ENCODE measurements at regions not wholly inside any gene's neighbourhood (a gene's known extent, or its start where the extent isn't known, plus 50 kb on each side); places are given as distances from the start of the nearest gene placed in this dataset.

DNA sequence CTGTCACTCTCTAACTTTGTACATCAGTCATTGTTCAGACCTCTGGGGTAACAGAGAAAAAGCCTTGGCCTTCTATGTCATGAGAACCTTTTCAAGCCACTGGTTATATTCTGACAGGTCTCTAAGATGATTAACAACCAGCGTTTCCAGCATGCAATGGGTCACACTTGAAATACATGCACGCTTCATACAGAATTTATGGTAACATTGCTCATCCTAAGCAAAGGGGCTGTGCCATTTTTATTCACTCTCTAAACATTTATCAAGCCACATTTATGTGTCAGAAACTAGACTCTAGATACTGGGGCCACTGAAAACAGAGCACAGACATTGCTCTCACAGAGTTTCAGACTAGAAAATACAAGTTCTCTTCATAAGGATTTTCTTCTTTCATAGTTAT is 501.4 kb upstream of the DAB1 start:
- DNase-seq (ENCODE audit: low read depth, low spot score) = no peak

DNA sequence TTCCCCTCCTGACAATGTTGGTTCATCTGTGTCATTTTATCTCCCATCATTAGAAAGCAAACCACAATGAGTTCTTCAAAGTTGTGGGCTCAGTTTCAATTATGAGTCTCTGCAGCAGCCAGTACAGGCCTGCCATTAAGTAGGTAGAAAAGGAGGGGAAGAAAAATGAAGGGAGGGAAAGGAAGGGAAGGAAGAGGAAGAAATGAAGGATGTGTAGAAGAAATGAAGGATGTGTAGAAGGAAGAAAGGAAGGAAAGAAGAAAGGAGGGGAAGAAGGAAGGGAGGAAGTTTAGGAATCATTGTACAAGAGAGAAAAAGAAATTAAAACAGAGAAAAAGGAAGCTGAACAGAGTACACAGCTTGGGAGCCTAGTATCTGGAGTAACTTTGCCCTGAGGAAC is 498.3 kb upstream of the DAB1 start:
- no peak overlapping the region for H3K4me3 ChIP-seq (ENCODE audit: low read length)
- DNase-seq (ENCODE audit: low read depth, low spot score) = no peak

More for the DNA sequence above, 501.4 kb upstream of the DAB1 start:
- no peak overlapping the region for H3K4me3 ChIP-seq (ENCODE audit: low read length)

DNA sequence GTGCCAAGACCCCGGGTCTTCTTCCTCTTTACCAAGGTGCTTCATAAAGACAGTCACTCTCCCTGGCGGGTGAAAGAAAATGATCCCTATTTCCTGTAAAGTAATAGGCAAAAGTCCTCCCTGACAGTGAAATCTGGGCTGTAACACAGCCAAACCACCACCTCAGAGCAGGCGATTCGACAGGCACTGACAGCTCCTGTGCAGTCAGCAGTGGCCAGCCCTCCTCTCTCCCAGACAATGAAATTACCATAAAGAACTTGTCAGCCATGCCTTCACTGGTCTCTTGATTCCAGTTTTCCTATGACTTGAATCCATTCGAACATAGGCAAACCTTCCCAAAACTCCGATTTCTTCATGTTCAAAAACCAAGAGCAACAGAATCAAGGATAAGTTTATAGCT is 492.2 kb upstream of the DAB1 start:
- H3K4me3 ChIP-seq (ENCODE audit: low read length) = no peak overlapping the region
- no peak for DNase-seq (ENCODE audit: low read depth, low spot score)

DNA sequence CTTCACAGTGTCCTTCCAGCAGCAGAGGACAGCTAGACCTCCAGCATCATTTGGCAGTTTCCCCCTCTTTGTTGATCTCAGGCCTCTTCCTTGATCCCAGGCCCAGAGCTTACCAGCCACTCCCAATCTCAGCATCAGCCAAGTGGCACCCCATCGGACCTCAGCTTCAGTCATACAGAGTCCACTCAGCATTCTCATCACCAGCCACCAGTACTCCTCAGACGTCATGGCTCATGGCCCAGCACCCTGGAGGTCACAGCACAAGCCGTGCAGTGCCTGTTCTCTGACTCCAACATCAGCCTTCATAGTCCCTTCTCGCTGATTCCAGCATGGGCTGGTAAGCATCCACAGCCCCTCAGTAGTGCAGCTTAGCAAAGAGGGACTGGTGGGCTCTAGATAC is 487.6 kb upstream of the DAB1 start:
- H3K4me3 ChIP-seq (ENCODE audit: low read length) = no peak overlapping the region
- no peak for DNase-seq (ENCODE audit: low read depth, low spot score)

DNA sequence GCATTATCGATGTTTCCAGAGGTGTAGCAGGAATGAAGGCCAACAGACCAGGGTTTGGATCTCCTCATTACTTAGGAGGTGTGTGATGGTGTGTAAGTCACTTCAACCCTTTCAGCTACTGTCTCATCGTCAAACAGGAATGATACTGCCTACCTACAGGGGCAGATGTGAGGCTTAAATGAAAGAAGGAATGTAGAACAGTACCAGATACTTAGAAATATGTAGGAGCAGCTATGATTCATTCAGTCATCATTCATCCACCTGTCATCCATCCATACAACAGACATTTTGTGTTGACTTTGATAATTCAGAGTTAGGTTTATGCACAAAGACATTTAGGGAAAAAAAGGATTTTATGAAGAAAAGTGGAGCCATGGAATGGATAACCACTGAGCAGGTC is 486.9 kb upstream of the DAB1 start:
- no peak for DNase-seq (ENCODE audit: low read depth, low spot score)
- H3K4me3 ChIP-seq (ENCODE audit: low read length) = no peak overlapping the region

DNA sequence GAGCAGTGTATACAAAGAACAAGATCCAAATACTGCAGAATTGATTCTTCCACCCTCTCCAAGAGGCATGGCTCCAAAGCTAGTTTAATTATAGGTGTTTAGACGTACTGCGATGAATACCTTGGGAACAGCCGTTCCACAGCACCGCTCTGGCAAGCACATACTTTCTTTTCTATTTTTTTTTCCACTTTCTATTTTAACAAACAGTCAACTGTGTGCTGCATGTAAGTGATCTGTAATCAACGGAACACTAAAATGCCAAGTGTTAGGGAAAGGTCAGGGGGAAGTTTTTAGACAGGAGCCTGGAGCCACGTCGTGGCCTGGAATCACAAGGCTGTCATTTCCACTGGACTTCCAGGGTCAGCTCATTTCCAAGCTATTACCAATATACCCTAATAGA is 486.4 kb upstream of the DAB1 start:
- no peak overlapping the region for H3K4me3 ChIP-seq (ENCODE audit: low read length)
- no peak for DNase-seq (ENCODE audit: low read depth, low spot score)

DNA sequence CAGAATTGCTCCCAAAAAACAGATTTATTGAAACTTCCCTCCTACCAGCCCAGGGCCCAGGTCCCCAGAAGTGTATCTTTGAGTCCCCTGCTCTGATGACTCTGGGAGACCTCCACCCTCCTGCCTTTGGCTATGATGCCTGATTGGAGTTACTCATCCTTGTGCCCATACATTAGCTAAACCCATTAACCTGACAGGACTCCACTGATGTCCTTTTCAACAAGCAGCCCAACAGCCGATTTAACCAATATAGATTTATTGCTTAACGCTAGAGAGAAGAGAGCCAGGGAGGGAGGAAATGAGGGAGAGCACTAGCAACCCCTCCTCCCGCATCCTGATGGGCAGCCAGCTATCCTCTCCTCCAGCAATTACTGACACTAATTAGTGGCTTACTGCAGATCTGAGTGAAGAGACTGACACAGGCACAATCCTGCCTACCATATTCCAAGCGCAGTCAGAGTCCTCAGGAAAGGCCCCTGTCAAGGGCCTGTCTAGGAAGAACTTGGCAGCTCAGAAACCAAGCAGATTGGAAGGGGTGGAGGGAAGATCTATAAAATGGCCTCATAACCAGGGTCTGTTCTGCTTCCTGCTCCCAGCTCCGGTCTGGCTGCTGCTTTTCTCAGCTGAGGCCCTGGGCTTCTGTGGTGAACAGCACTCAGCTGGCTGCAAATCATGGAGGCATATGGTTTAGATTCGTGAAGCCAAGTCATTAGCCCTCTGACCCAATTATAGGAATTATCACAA is 484.5 kb upstream of the DAB1 start:
- DNase-seq (ENCODE audit: low read depth, low spot score) = no peak
- no peak overlapping the region for H3K4me3 ChIP-seq (ENCODE audit: low read length)

DNA sequence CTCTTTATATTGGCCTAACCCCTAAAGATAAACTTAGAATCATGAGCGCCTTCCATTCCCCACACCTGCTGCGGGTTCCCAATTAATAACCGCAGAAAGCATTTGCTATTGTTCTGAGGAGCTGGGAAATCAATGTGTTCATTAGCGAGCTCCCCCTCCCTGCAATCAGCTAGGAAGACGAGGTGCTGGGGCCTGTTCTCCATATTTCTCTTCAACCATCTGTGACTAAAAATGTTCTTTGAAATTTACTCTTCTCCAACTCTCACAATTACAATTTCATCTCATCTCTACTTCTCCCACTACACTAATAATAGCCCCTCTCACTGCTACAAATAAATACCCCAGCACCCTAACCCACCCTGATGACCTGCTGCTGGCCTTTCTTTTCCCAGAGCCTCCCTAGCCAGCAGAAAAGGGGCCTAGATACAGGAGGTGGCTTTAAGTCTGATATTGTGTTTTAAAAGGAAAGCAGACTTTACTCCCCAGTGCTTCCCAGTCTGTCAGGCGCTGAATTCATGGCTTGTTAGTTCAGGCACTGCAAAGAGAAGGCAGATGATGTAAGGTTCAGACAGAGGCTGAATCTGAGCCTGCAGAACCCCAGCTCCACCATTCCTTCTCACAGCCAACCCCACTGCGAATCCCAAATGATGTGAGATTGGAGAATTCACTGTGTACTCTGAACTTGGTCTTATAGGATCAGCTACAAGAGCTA is 477.5 kb upstream of the DAB1 start:
- DNase-seq (ENCODE audit: low read depth, low spot score) = no peak
- no peak overlapping the region for H3K4me3 ChIP-seq (ENCODE audit: low read length)

DNA sequence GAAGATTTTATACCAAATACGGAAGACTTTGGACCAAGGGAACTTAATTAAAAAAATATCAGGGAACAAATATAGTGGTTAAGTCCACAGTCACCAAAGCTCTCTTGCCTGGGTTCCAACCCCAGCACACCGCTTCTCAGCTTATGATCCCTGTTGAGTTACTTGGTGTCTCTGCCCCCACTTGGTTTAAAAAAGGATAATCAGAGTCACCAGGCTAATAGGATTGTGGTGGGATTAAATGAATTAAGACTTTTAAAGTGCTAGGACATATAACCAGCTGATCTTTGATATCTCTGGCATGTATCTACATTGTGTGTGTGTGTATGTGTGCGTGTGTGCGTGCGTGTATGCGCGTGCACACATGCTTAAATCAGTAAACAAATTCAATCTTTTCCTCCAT is 474.7 kb upstream of the DAB1 start:
- DNase-seq (ENCODE audit: low read depth, low spot score) = no peak
- no peak overlapping the region for H3K4me3 ChIP-seq (ENCODE audit: low read length)

DNA sequence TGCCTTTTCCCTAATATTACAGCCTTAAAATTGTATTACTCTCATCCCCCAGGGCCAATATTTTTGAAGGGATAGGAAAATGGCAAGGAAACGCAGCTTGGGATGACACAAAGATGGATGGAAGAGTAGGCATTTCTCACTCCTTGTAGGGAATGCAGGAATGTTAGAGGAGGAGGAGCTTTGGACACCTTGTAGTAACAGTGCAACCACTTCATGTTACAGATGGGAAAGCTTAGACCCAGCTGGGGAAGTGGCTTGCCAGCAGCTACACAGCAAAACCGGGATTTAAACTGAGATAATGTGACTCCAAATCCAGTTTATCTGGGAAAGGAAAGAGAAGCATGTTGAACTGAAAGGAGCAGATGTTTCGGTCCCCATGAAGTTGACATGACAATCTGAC is 473.7 kb upstream of the DAB1 start:
- no peak overlapping the region for H3K4me3 ChIP-seq (ENCODE audit: low read length)
- no peak for DNase-seq (ENCODE audit: low read depth, low spot score)

DNA sequence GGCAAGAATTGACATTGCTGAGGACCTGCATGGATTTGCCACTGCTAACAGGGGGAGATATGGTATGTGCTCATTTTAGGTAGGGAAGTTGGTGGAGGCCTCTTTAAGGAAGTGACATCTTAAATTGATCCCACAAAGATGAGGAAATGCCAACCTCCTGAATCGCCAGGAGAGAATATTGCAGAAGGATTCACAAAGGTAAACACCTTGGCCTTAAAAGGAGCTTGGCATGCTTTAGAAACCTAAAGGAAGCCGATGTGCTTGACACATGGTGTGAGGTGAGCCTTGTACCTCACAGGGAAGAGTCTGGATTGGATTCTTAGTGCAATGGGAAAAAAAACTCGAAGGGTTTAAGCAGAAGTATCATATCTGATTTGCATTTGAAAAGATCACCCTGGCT is 470.5 kb upstream of the DAB1 start:
- no peak overlapping the region for H3K4me3 ChIP-seq (ENCODE audit: low read length)
- DNase-seq (ENCODE audit: low read depth, low spot score) = no peak

DNA sequence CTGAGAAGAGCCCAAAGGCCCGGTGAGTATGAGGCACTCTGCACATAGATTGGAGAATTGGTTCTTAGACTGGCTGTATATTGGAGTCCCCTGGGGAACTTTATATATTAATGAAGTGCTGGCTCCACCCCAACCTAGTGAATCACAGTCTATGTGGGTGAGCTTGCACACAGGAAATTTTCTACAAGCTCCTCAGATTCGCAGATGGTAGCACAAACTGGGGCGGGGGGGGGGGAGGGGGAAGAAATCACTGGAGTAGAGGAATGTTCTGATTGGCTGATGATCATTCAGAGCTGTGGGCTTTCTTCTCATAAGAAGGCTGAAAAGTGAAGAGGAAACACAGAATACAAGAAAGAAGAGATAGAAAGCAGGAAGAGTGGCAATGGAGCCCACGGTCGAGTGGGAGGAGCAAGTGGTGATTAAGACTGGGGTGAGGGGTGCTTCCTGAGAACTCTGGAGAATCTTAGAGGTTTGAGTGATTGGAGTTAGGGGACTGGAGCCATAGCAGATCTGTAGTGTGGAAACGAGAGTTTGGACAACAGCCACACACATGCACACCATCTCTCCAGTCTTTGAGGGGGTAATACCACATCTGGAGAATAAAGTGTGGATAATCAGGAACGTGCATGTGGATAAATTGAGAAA is 465.9 kb upstream of the DAB1 start:
- DNase-seq (ENCODE audit: low read depth, low spot score) = no peak
- H3K4me3 ChIP-seq (ENCODE audit: low read length) = no peak overlapping the region

DNA sequence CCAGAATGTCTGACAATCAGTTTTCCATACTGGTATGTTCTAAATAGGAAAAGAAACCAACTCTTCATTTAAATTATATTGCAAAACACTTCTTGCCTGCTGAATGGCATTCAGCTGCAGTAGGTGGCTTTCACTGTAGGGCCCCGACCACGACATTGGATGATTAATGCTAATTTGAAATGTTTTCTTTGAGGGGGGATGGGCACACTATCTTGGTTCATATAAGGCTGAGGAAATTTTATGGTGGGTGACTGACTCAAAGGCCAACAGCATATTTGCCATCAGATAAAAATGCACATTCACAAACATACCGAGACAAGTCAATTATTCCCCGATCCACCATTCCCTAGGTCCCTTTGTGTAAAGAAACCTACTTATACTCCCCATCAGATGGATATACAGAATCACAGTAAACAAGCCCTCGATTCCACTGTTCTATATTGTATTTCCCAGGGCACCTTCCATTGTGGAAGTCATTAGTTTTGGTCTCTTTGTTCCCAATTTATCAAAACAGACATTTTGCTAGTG is 464.2 kb upstream of the DAB1 start:
- no peak for DNase-seq (ENCODE audit: low read depth, low spot score)
- H3K4me3 ChIP-seq (ENCODE audit: low read length) = no peak overlapping the region

DNA sequence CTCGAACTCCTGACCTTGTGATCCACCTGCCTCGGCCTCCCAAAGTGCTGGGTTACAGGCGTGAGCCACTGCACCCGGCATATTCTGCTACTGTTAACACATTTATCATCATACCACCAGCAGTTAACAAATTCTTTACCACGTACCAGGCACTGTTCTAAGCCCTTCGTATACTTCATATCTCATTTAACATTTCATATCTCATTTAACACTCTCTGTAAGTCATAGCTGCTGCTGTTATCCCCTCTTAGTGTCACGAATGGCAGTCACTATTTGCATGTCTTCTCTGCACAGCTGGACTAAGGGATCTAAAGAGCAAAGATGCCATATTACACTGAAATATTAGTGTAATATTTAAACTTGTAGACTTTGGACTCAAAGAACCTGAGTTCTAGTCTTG is 462.5 kb upstream of the DAB1 start:
- DNase-seq (ENCODE audit: low read depth, low spot score) = no peak
- H3K4me3 ChIP-seq (ENCODE audit: low read length) = no peak overlapping the region

DNA sequence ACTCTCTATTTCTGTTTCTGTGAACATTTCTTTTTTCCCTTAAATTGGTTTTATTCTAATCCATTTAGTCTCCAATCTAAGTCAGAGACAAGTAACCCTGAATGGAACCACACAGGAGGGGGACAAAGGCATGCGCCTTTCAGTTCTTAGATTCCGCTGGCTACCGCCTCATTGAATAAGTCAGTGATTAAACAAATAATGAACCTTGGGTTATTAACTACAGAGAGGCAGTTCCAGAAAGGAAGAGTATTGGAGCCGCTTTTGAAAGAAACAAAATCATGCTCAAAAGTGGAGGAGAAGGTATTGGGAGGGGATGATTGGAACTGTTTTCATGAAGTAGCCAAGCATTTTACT is 459.8 kb upstream of the DAB1 start:
- no peak overlapping the region for H3K4me3 ChIP-seq (ENCODE audit: low read length)

DNA sequence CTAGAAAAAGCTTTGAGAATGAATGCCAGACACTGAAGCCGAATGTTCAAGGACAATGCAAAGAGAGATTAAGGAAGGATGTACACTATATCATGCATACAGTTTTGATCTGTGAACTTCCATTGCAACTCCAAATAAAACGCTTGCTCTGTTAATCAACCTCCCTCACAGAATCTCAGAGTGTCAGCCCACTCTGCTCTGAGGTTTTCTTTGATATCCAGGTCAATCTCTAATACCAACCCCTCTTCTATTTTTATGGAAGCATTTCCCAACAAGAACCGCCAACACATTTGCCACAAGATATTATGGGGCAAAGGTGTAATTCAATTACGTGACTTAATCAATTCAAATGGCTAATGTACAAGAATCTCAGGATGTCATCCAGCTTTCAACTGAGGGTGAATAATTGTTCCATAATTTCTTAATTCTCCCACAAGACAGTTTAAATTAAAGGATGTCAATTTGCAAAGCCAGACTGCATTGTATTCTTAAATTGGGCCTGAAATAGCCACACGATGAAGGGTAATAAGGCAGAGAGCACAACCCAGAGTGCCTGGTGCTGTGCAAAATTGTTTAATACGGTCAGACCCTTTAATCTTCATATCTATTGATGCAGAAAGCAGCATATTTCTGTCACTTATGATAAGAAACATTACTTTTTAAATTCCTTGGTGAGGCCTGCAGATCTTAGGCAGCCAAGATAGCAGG is 459.2 kb upstream of the DAB1 start:
- no peak overlapping the region for H3K4me3 ChIP-seq (ENCODE audit: low read length)
- no peak for DNase-seq (ENCODE audit: low read depth, low spot score)

More for the DNA sequence above, 459.8 kb upstream of the DAB1 start:
- DNase-seq (ENCODE audit: low read depth, low spot score) = no peak

DNA sequence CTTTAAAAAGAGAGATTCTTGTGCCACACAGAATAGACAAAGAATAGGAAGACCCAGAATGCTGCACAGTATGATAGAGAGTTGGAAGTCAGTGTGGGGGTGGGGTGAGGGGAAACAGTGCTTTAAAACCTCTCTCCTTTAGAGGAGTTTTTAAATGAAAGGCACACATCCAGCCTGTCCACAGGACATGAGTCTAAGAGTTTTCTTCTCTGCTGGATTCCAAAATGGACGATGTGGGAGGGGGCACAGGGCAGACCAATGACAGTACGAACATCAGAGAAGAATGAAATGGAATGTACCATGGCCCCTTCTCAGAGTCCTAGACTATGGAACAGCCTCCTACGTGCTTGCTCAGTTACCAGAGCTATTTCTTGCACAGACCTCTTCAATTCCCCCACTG is 458.2 kb upstream of the DAB1 start:
- H3K4me3 ChIP-seq (ENCODE audit: low read length) = no peak overlapping the region
- DNase-seq (ENCODE audit: low read depth, low spot score) = no peak

DNA sequence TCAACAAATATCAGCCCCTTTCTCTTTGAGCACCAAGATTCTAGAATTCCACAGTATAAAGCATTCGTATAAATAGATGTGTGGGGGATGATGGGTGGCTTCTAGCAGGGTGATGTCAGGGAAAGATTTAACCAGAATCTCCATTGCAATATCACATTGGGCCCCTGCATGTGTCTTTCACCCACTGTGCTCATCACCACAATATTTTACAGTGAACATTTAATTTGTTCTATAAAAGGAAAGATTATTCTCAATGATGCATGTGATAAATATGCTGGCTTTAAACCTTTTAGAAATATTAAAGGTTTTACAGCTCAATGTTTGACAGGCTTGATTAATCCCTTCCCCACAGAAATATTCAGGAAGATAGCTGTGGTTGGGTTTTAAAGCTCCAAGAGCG is 457.8 kb upstream of the DAB1 start:
- H3K4me3 ChIP-seq (ENCODE audit: low read length) = no peak overlapping the region
- no peak for DNase-seq (ENCODE audit: low read depth, low spot score)

DNA sequence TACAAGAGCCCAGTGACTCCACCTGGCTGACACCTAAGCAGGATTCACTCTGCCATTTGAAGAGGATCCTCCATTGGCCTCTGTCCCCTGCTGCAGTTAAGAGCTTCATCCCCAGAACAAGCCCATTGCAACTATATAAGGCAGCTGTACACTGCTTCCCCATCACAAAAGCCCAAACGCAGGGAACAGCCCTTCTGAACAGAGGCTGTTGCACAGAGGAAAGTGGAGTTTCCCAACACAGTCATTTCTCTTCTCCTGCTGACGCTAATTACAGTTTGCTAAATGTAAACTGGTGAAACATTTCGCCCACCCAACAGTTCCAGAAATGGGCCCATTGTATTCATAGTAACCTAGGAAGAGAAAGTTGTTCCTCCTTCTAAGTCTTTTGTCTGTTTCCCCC is 455.8 kb upstream of the DAB1 start:
- DNase-seq (ENCODE audit: low read depth, low spot score) = no peak
- H3K4me3 ChIP-seq (ENCODE audit: low read length) = no peak overlapping the region

DNA sequence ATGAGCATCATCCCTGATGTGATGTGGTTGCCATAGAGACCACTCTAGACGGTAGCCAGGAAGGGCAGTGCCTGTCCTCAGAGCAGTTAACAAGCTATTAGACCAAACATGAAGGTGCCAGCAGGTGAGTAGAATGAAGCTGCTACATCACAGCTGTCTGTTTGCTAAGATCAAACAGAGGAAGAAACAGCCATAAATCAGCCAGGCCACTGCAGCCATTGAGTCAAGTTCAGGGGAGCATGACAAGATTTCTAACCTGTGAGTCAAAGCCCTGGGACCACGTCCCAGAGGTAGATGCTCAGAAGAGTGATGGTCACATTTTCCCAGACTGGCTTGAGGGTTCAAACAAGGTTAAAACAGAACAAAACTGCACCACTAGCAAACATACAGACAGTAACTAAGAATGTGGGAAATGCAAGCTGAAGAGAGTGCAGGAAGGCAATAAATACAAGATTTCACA is 450.6 kb upstream of the DAB1 start:
- no peak for DNase-seq (ENCODE audit: low read depth, low spot score)
- H3K4me3 ChIP-seq (ENCODE audit: low read length) = no peak overlapping the region

All from Jurkat, Clone E6-1 (cell line).